Keratinocyte (primary cell): ENCODE measurements at regions not wholly inside any gene's neighbourhood (a gene's known extent, or its start where the extent isn't known, plus 50 kb on each side); places are given as distances from the start of the nearest gene placed in this dataset.

Source experiments
- DNase-seq: peaks from one replicate; pipeline ENCODE4 v3.0.0-alpha.2; 2011; ENCODE audit warnings: low read depth, missing footprints, low spot score
- FAIRE-seq: peaks from 2 replicates; lab custom pipeline; 2011; peaks lifted over from hg19 to GRCh38; lab: Jason Lieb, UNC
- H2AFZ ChIP-seq: 2 replicates; pipeline ENCODE4 v1.6.0; 2012; ENCODE audit warnings: low read length, control low read depth, inconsistent platforms; ENCODE audit not compliant: control insufficient read depth
- H3K27ac ChIP-seq: 2 replicates; pipeline ENCODE4 v1.5.1; 2011; ENCODE audit warnings: low read length; ENCODE audit not compliant: control insufficient read depth, insufficient read depth
- H3K27me3 ChIP-seq: 3 replicates; pipeline ENCODE4 v1.6.0; 2011; ENCODE audit warnings: low read length; ENCODE audit not compliant: control insufficient read depth, insufficient read depth; ENCODE audit errors: extremely low read depth
- H3K36me3 ChIP-seq, 2 experiments: 2 replicates in 1 of 2; 3 replicates in 1 of 2; pipeline ENCODE4 v1.5.1; 2011; ENCODE audit warnings: low read length in 2 of 2, mild to moderate bottlenecking in 1 of 2; ENCODE audit not compliant: control insufficient read depth in 2 of 2, insufficient read depth in 2 of 2; ENCODE audit errors: extremely low read depth in 1 of 2
- H3K4me1 ChIP-seq: 3 replicates; pipeline ENCODE4 v1.5.1; 2011; ENCODE audit warnings: low read length; ENCODE audit not compliant: control insufficient read depth, insufficient read depth; ENCODE audit errors: extremely low read depth
- H3K4me2 ChIP-seq: 3 replicates; pipeline ENCODE4 v1.6.0; 2011; ENCODE audit warnings: low read depth, low read length; ENCODE audit not compliant: control insufficient read depth, insufficient read depth; ENCODE audit errors: extremely low read depth
- H3K4me3 ChIP-seq, 3 experiments: fragments of 200-600 bp in 1 of 3; sonication (generic) in 1 of 3; 2 replicates in 2 of 3; 3 replicates in 1 of 3; pipeline ENCODE4 v1.5.1; 2011 to 2016; ENCODE audit warnings: low read length in 3 of 3, mild to moderate bottlenecking in 3 of 3, control low read depth in 2 of 3, inconsistent platforms in 1 of 3, low read depth in 1 of 3, mixed read lengths in 1 of 3, mixed run types in 1 of 3, moderate library complexity in 1 of 3; ENCODE audit not compliant: control insufficient read depth in 2 of 3, insufficient read depth in 2 of 3; ENCODE audit errors: extremely low read depth in 1 of 3
- H3K79me2 ChIP-seq: 2 replicates; pipeline ENCODE4 v1.6.0; 2012; ENCODE audit warnings: low read length; ENCODE audit not compliant: control insufficient read depth, insufficient read depth
- H3K9ac ChIP-seq: 3 replicates; pipeline ENCODE4 v1.6.0; 2011; ENCODE audit warnings: low read length; ENCODE audit not compliant: control insufficient read depth, insufficient read depth; ENCODE audit errors: extremely low read depth
- H3K9me1 ChIP-seq: 3 replicates; pipeline ENCODE4 v1.6.0; 2011; ENCODE audit warnings: low read length; ENCODE audit not compliant: control insufficient read depth, insufficient read depth; ENCODE audit errors: extremely low read depth
- H3K9me3 ChIP-seq: 2 replicates; pipeline ENCODE4 v1.5.1; 2012; ENCODE audit warnings: low read depth, low read length; ENCODE audit not compliant: control insufficient read depth
- H4K20me1 ChIP-seq: 3 replicates; pipeline ENCODE4 v1.6.0; 2011; ENCODE audit warnings: low read length; ENCODE audit not compliant: control insufficient read depth, insufficient read depth; ENCODE audit errors: extremely low read depth
- CTCF ChIP-seq, 3 experiments: IDR thresholded peaks in 1 of 3; conservative IDR thresholded peaks in 1 of 3; optimal IDR thresholded peaks in 1 of 3; 2 replicates in 2 of 3; 3 replicates in 1 of 3; pipeline versions ENCODE3 to v1.5.1; 2011; ENCODE audit warnings: low read length in 3 of 3, mild to moderate bottlenecking in 3 of 3, moderate library complexity in 2 of 3, control low read depth in 1 of 3, inconsistent platforms in 1 of 3; ENCODE audit not compliant: insufficient read depth in 2 of 3; ENCODE audit errors: extremely low read depth in 1 of 3
- EZH2 ChIP-seq: IDR thresholded peaks from one replicate; pipeline ENCODE4 v1.6.1; 2012; ENCODE audit warnings: inconsistent platforms, mild to moderate bottlenecking, low read length, moderate library complexity
- dilution Hi-C: fragments of 300-500 bp; cut with MboI; formaldehyde crosslinking; loops from one replicate; pipeline ENCODE4 v1.7.0; 2020; ENCODE audit warnings: low sequenced_read_pairs; ENCODE audit not compliant: extremely low pct_ligation_motif_present

GRCh38 chr15:26311710-26312236 lies 448.6 kb upstream of the ATP10A start:
- no peaks in the 10 kb centered on the region for H4K20me1 ChIP-seq
- TF ChIP-seq EZH2 (no peak), CTCF (optimal IDR thresholded peaks at IDR 0.05 in 1 of 3, IDR thresholded peaks at IDR 0.05 in 1 of 3, conservative IDR thresholded peaks at IDR 0.05 in 1 of 3; ENCODE audit: extremely low read depth in 1 of 3, insufficient read depth in 2 of 3, low read length in 3 of 3) (no peak)
- no peak overlapping the region for H2AFZ ChIP-seq
- H3K4me3 ChIP-seq = no peak overlapping the region
- no peak for FAIRE-seq
- no peaks in the 10 kb centered on the region for H3K9me1 ChIP-seq
- H3K36me3 ChIP-seq = no peaks in the 10 kb centered on the region
- DNase-seq = no peak
- no peaks in the 10 kb centered on the region for H3K4me1 ChIP-seq
- H3K9me3 ChIP-seq = no peaks in the 10 kb centered on the region
- H3K27me3 ChIP-seq = no peaks in the 10 kb centered on the region
- H3K4me2 ChIP-seq = no peak overlapping the region
- no peaks in the 10 kb centered on the region for H3K79me2 ChIP-seq
- no peak overlapping the region for H3K9ac ChIP-seq
- dilution Hi-C loops = no loop called here
- H3K27ac ChIP-seq = no peak overlapping the region

GRCh38 chr15:26298659-26299170 lies 435.6 kb upstream of the ATP10A start:
- DNase-seq (no peak), FAIRE-seq (no peak)
- H3K9me3 ChIP-seq = peaks cover 3% of the 10 kb centered on the region

More at GRCh38 chr15:26298659-26299170, 435.6 kb upstream of the ATP10A start:
- Histone ChIP-seq H3K27me3 (no peaks in the 10 kb centered on the region), H3K4me2 (no peak overlapping the region), H3K9ac (no peak overlapping the region), H4K20me1 (no peaks in the 10 kb centered on the region), H3K4me3 (no peak overlapping the region), H3K79me2 (no peaks in the 10 kb centered on the region), H3K36me3 (no peaks in the 10 kb centered on the region), H2AFZ (no peak overlapping the region), H3K9me1 (no peaks in the 10 kb centered on the region), H3K27ac (no peak overlapping the region), H3K4me1 (no peaks in the 10 kb centered on the region)
- no peak for TF ChIP-seq EZH2
- TF ChIP-seq CTCF (optimal IDR thresholded peaks at IDR 0.05 in 1 of 3, IDR thresholded peaks at IDR 0.05 in 1 of 3, conservative IDR thresholded peaks at IDR 0.05 in 1 of 3; ENCODE audit: extremely low read depth in 1 of 3, insufficient read depth in 2 of 3, low read length in 3 of 3) = no peak
- dilution Hi-C loops = no loop called here
